Endodermal cell (in vitro differentiated cells): ENCODE measurements at regions not wholly inside any gene's neighbourhood (a gene's known extent, or its start where the extent isn't known, plus 50 kb on each side); places are given as distances from the start of the nearest gene placed in this dataset.

Experiments used
- DNase-seq: peaks from one replicate; pipeline ENCODE4 v3.0.0-alpha.2; 2017
- H3K27ac ChIP-seq: 2 replicates; pipeline ENCODE4 v1.5.1; 2013; ENCODE audit warnings: mild to moderate bottlenecking, low read depth, low read length, moderate library complexity
- H3K27me3 ChIP-seq: 2 replicates; pipeline ENCODE4 v1.6.1; 2013; ENCODE audit warnings: mild to moderate bottlenecking, low read length, moderate library complexity; ENCODE audit not compliant: insufficient read depth, control insufficient read depth, poor library complexity, severe bottlenecking
- H3K36me3 ChIP-seq: 2 replicates; pipeline ENCODE4 v1.7.0; 2013; ENCODE audit warnings: mild to moderate bottlenecking, low read length, moderate library complexity; ENCODE audit not compliant: control insufficient read depth, insufficient read depth
- H3K4me1 ChIP-seq: one replicate; pipeline ENCODE4 v1.7.0; 2013; ENCODE audit warnings: low read length; ENCODE audit not compliant: control insufficient read depth, insufficient read depth
- H3K4me3 ChIP-seq: 2 replicates; pipeline ENCODE4 v1.5.1; 2013; ENCODE audit warnings: mild to moderate bottlenecking, low read length, moderate library complexity
- H3K9ac ChIP-seq: 2 replicates; pipeline ENCODE4 v1.6.1; 2013; ENCODE audit warnings: mild to moderate bottlenecking, low read length, moderate library complexity; ENCODE audit not compliant: poor library complexity, severe bottlenecking; ENCODE audit errors: extremely low read depth
- H3K9me3 ChIP-seq: 2 replicates; pipeline ENCODE4 v1.6.1; 2013; ENCODE audit warnings: mild to moderate bottlenecking, low read length, moderate library complexity; ENCODE audit not compliant: control insufficient read depth
- H3K27ac Mint-ChIP-seq: 2 replicates; pipeline ENCODE4 v1.8.0; 2020; ENCODE audit warnings: mixed read lengths
- H3K27me3 Mint-ChIP-seq: 2 replicates; pipeline ENCODE4 v1.8.0; 2021; ENCODE audit warnings: mild to moderate bottlenecking, mixed read lengths; ENCODE audit not compliant: insufficient read depth
- H3K36me3 Mint-ChIP-seq: 2 replicates; pipeline ENCODE4 v1.8.0; 2020; ENCODE audit warnings: low read depth, mixed read lengths
- H3K4me1 Mint-ChIP-seq: 2 replicates; pipeline ENCODE4 v1.8.0; 2020; ENCODE audit warnings: mixed read lengths
- H3K4me3 Mint-ChIP-seq: 2 replicates; pipeline ENCODE4 v1.8.0; 2020; ENCODE audit warnings: mild to moderate bottlenecking, moderate library complexity, mixed read lengths
- H3K9me3 Mint-ChIP-seq: 2 replicates; pipeline ENCODE4 v1.8.0; 2020; ENCODE audit warnings: mild to moderate bottlenecking, mixed read lengths
- WGBS, 2 experiments: methylation state at CpG; one replicate each; pipeline versions ENCODE4 v1.1.5 to v1.1.7; 2013; ENCODE audit warnings: missing lambda C conversion rate in 2 of 2, mixed read lengths in 1 of 2; ENCODE audit not compliant: insufficient coverage in 1 of 2, insufficient read length in 1 of 2; 5-methylcytosine and 5-hydroxymethylcytosine counted together
- TF ChIP-seq, protein P1 (sequence below): fragments of 200-600 bp; sonication (generic); conservative IDR thresholded peaks from 2 replicates; pipeline ENCODE4 v1.5.0; 2021; ENCODE audit warnings: antibody characterized with exemption, mild to moderate bottlenecking

DNA sequence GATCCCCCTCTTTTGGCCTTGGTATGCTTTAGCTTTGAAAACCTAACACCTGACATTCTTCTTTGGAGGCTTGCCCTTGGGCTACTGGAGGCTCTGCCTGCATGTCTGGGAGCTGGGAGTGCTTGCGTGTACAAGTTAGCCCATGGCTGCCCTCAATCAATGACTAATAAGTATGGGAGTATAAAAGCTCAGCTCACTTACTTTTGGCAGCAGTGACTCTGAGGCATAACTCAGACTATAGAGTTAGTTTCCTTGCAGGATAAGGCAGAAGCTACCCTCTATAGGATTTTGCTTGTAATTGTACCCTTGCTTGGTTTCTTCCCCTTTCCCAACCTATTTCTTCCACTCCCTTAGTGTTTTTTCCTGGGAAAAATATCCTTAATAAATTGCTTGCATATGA, 247.9 kb downstream of the PPP1R2C start:
- no peak overlapping the region for H3K27ac Mint-ChIP-seq
- H3K36me3 Mint-ChIP-seq = no peaks in the 10 kb centered on the region
- H3K4me1 Mint-ChIP-seq = peaks cover 17% of the 10 kb centered on the region

DNA sequence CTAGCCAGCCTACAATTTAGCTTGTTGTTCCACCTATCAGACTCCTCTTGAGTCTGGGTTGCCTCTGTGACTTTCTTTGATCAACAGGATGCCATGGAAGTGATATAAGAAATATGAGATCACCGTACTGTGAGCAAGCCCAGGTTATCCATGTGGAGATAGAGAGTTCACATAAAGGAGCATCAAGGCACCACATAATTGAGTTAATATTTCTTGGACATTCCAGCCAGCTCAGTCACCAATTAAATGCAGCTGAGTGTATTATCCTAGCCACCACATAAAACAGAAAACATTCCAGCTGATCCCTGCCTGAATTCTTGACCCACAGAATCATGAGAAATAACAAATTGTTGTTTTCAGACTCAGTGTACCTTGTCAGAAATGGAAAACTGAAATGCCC, 253.6 kb downstream of the PPP1R2C start:
- Histone ChIP-seq H3K27me3 (no peaks in the 10 kb centered on the region), H3K4me3 (no peak overlapping the region), H3K9ac (no peak overlapping the region), H3K4me1 (no peaks in the 10 kb centered on the region), H3K36me3 (no peaks in the 10 kb centered on the region), H3K9me3 (no peaks in the 10 kb centered on the region), H3K27ac (no peak overlapping the region)
- Mint-ChIP-seq H3K36me3 (no peaks in the 10 kb centered on the region), H3K4me3 (no peak overlapping the region), H3K27ac (no peak overlapping the region), H3K4me1 (no peaks in the 10 kb centered on the region), H3K27me3 (no peaks in the 10 kb centered on the region), H3K9me3 (peaks cover 5% of the 10 kb centered on the region)
- WGBS, 2 experiments = 100% methylated on average over 1 of the region's 1 CpG; no CpG with 5 or more reads in 1 of the 2 experiments
- DNase-seq = no peak
- TF ChIP-seq, protein P1, sequence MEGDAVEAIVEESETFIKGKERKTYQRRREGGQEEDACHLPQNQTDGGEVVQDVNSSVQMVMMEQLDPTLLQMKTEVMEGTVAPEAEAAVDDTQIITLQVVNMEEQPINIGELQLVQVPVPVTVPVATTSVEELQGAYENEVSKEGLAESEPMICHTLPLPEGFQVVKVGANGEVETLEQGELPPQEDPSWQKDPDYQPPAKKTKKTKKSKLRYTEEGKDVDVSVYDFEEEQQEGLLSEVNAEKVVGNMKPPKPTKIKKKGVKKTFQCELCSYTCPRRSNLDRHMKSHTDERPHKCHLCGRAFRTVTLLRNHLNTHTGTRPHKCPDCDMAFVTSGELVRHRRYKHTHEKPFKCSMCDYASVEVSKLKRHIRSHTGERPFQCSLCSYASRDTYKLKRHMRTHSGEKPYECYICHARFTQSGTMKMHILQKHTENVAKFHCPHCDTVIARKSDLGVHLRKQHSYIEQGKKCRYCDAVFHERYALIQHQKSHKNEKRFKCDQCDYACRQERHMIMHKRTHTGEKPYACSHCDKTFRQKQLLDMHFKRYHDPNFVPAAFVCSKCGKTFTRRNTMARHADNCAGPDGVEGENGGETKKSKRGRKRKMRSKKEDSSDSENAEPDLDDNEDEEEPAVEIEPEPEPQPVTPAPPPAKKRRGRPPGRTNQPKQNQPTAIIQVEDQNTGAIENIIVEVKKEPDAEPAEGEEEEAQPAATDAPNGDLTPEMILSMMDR = no peak

More for the DNA sequence above, 247.9 kb downstream of the PPP1R2C start:
- no peak overlapping the region for H3K9ac ChIP-seq
- H3K4me3 ChIP-seq = no peak overlapping the region
- Mint-ChIP-seq H3K4me3 (no peak overlapping the region), H3K9me3 (peaks cover 8% of the 10 kb centered on the region), H3K27me3 (no peaks in the 10 kb centered on the region)
- H3K36me3 ChIP-seq = no peaks in the 10 kb centered on the region
- no peaks in the 10 kb centered on the region for H3K4me1 ChIP-seq
- no peaks in the 10 kb centered on the region for H3K27me3 ChIP-seq
- H3K27ac ChIP-seq = no peak overlapping the region
- H3K9me3 ChIP-seq = peaks cover 4% of the 10 kb centered on the region
- DNase-seq = peak; percentile 48
- TF ChIP-seq, protein P1 = peak; percentile 59
- 57% methylated on average over 1 of the region's 1 CpG; no CpG with 5 or more reads in 1 of the 2 experiments for WGBS, 2 experiments

DNA sequence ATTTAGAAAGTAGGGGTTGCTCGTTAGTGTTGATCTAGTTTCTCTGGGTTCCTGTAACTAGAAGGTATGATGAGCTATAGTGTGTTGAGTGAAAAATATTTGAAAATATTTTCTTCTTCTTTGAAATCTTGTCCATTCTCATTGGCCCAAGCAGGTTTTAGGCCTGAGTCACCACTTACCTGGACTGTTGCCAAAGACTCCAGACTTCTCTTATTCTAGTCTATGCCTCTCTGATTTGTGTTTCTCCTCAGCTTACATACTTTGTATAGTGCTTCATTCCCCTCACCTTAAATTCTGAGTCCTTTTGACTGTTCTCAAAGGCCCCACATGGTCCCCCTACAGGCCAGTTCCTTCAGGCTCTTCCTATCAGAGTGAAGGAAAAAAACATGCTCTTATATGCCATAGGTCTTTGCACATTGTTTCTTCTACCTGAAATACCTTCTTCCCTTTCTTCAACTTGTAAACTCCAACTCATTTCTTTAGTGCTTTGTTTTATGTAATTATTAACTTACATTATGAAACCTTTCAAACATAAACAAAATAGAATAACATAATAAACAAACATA, 258.2 kb downstream of the PPP1R2C start:
- WGBS, 2 experiments = 100% methylated on average over 1 of the region's 1 CpG; no CpG with 5 or more reads in 1 of the 2 experiments
- H3K36me3 Mint-ChIP-seq = no peaks in the 10 kb centered on the region
- peaks cover 5% of the 10 kb centered on the region for H3K9me3 Mint-ChIP-seq
- no peak overlapping the region for H3K27ac ChIP-seq
- H3K27me3 ChIP-seq = no peaks in the 10 kb centered on the region
- TF ChIP-seq, protein P1 = peak; percentile 58
- no peaks in the 10 kb centered on the region for H3K36me3 ChIP-seq
- no peak overlapping the region for H3K4me3 Mint-ChIP-seq
- H3K27ac Mint-ChIP-seq = no peak overlapping the region
- no peaks in the 10 kb centered on the region for H3K27me3 Mint-ChIP-seq
- no peaks in the 10 kb centered on the region for H3K9me3 ChIP-seq
- no peaks in the 10 kb centered on the region for H3K4me1 ChIP-seq
- H3K9ac ChIP-seq = no peak overlapping the region
- no peaks in the 10 kb centered on the region for H3K4me1 Mint-ChIP-seq
- DNase-seq = no peak
- H3K4me3 ChIP-seq = no peak overlapping the region
